ENCODE measurements at regions not wholly inside any gene's neighbourhood (a gene's known extent, or its start where the extent isn't known, plus 50 kb on each side); places are given as distances from the start of the nearest gene placed in this dataset.
A peak's percentile ranks its signal among the peaks of the same experiment; 100 is the strongest.

DNA sequence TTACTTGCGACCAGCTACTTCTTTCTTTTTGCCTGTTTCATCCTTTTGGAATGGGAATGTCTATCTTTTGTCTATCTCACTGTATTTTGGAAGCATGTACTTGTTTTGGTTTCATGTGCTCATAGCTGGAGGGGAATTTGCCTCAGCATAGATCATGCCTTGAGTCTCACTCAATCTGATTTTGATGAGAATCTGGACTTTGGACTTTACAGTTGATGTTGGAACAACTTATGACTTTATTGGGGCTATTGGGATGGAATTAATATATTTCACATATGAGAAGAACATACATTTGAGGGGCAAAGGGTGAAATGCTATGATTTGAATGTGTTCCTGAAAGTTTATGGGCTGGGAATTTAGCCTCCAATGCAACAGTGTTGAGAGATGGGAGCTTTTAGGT, 206.2 kb upstream of the DDI1 start:
- TF ChIP-seq, protein P1, sequence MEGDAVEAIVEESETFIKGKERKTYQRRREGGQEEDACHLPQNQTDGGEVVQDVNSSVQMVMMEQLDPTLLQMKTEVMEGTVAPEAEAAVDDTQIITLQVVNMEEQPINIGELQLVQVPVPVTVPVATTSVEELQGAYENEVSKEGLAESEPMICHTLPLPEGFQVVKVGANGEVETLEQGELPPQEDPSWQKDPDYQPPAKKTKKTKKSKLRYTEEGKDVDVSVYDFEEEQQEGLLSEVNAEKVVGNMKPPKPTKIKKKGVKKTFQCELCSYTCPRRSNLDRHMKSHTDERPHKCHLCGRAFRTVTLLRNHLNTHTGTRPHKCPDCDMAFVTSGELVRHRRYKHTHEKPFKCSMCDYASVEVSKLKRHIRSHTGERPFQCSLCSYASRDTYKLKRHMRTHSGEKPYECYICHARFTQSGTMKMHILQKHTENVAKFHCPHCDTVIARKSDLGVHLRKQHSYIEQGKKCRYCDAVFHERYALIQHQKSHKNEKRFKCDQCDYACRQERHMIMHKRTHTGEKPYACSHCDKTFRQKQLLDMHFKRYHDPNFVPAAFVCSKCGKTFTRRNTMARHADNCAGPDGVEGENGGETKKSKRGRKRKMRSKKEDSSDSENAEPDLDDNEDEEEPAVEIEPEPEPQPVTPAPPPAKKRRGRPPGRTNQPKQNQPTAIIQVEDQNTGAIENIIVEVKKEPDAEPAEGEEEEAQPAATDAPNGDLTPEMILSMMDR (IDR thresholded peaks at IDR 0.05; ENCODE audit: insufficient read depth, low read length, severe bottlenecking), result no peak
- no peaks in the 10 kb centered on the region for H3K36me3 ChIP-seq (ENCODE audit: control insufficient read depth, insufficient read depth, low read length)
- H3K27me3 ChIP-seq (ENCODE audit: control insufficient read depth, insufficient read depth, low read length), result no peaks in the 10 kb centered on the region
- DNase-seq (ENCODE audit: low read depth), result no peak
- FAIRE-seq, result no peak
- no peak overlapping the region for H3K4me3 ChIP-seq (ENCODE audit: low read depth, low read length)

DNA sequence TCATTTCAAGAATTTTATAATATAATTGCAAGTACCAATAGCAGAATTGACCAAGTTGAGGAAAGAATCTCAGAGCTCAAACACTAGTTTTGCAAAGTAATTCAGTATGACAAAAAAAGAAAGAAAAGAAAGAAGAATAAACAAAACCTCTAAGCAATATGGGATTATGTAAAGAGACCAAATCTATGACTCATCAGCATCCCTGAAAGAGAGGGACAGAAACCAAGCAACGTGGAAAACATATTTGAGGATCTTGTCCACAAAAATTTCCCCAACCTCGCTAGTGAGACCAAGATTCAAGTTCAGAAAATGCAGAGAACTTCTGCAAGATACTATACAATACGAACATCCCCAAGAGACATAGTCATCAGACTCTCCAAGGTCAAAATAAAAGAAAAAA, 203.7 kb upstream of the DDI1 start:
- no peak for FAIRE-seq
- no peaks in the 10 kb centered on the region for H3K36me3 ChIP-seq (ENCODE audit: control insufficient read depth, insufficient read depth, low read length)
- TF ChIP-seq, protein P1 (IDR thresholded peaks at IDR 0.05; ENCODE audit: insufficient read depth, low read length, severe bottlenecking), result no peak
- H3K4me3 ChIP-seq (ENCODE audit: low read depth, low read length), result no peak overlapping the region
- H3K27me3 ChIP-seq (ENCODE audit: control insufficient read depth, insufficient read depth, low read length), result no peaks in the 10 kb centered on the region
- DNase-seq (ENCODE audit: low read depth), result no peak

DNA sequence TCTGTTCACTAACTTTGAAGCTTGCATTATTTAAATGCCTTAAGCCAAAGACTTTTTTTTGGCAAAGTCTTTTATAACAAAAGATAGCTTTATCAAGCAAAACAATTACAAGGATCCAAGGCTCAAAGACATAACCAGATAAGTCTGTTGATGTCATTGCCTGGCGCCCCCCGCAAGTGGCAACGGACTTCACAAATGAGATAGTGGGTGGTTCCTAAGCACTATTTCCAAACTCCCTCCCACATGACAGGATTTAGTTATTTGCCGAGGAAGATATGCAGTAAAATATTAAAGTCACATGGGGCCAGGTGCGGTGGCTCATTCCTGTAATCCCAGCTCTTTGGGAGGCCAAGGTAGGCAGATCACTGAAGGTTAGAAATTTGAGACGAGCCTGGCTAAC, 194.2 kb upstream of the DDI1 start:
- TF ChIP-seq, protein P1 (IDR thresholded peaks at IDR 0.05; ENCODE audit: insufficient read depth, low read length, severe bottlenecking), result no peak
- Histone ChIP-seq H3K27me3 (ENCODE audit: control insufficient read depth, insufficient read depth, low read length) (no peaks in the 10 kb centered on the region), H3K4me3 (ENCODE audit: low read depth, low read length) (no peak overlapping the region), H3K36me3 (ENCODE audit: control insufficient read depth, insufficient read depth, low read length) (no peaks in the 10 kb centered on the region)
- FAIRE-seq (no peak), DNase-seq (ENCODE audit: low read depth) (no peak)

DNA sequence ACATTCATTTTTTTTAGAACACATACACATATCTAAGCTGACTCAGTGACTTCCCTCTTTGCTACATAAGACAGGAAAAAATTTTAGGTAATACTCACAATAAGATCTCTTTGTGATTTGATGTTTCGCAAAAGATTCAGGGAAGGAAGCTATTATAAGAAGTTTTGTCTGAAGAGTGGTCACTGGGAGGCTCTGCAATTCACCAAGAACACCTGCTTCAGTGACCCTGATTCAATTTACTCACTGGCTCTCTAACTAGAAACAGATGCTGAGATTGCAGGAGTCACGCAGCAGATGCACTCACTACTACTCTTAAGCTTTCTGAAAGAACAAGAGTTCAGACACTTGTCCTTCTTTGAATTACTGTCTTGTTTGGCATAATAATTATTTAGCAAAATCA, 193.6 kb upstream of the DDI1 start:
- FAIRE-seq (no peak), DNase-seq (ENCODE audit: low read depth) (no peak)
- TF ChIP-seq, protein P1 (IDR thresholded peaks at IDR 0.05; ENCODE audit: insufficient read depth, low read length, severe bottlenecking), result no peak
- Histone ChIP-seq H3K36me3 (ENCODE audit: control insufficient read depth, insufficient read depth, low read length) (no peaks in the 10 kb centered on the region), H3K4me3 (ENCODE audit: low read depth, low read length) (no peak overlapping the region), H3K27me3 (ENCODE audit: control insufficient read depth, insufficient read depth, low read length) (no peaks in the 10 kb centered on the region)

DNA sequence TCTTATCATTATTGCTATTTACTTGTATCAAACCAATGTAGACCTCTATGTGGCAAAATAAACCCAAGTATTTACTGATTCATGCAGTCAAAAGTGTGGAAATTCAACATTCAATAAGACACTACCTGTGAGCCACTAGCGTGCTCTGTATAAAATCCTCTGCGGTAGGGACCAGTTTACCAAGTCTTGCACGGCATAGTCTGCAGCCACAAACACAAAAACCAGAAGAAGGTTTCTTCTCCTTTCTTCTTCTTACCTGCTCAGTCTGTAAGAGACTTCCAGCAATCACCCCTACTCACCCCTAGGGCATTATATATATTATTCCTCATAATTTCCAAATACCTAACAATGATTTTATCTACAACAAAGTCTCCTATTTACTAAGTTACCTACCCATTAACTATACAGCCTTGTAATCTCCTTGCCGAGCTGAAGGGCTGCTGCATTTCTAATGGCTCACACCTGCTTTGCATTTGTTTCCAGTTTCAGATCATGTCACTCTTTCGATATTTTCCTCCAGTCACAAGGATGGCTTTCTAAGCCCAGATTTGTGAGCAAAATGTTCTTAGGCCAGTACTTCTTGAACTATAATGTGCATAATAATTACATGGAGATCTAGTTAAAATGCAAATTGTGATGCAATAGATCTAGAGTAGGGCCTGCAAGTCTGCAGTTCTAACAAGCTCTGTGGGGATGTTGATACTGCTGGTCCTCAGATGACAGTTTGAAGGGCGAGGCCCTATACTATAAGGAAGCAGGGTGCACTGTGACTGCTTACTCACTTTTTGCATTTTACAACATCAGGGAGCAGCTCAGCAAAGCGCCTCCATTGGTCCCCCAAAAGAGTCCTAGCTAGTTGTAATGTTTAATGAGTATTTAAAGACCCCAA, 191.9 kb upstream of the DDI1 start:
- H3K27me3 ChIP-seq (ENCODE audit: control insufficient read depth, insufficient read depth, low read length), result no peaks in the 10 kb centered on the region
- H3K36me3 ChIP-seq (ENCODE audit: control insufficient read depth, insufficient read depth, low read length), result no peaks in the 10 kb centered on the region
- no peak overlapping the region for H3K4me3 ChIP-seq (ENCODE audit: low read depth, low read length)
- no peak for DNase-seq (ENCODE audit: low read depth)
- TF ChIP-seq, protein P1 (IDR thresholded peaks at IDR 0.05; ENCODE audit: insufficient read depth, low read length, severe bottlenecking), result no peak
- FAIRE-seq, result peak; percentile 60

DNA sequence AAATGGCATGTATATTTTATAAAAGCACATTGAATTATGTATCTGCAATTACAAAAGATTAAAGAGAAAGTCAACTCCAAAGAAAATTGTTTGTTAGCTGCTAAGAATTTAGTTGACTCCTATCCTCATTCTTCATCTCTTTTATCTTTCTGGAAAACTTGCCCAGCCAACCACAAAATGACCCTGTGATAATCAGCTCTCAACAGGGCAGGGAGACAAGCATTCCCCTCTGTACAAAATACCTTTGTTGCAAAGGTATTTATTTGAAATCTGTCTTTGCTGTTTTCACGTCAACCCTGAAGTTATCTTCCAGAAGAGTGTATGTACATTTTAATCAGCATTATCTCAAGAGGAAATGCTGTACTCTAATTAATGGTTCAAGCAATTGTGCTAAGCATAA, 191.1 kb upstream of the DDI1 start:
- FAIRE-seq, result no peak
- Histone ChIP-seq H3K4me3 (ENCODE audit: low read depth, low read length) (no peak overlapping the region), H3K36me3 (ENCODE audit: control insufficient read depth, insufficient read depth, low read length) (no peaks in the 10 kb centered on the region), H3K27me3 (ENCODE audit: control insufficient read depth, insufficient read depth, low read length) (no peaks in the 10 kb centered on the region)
- TF ChIP-seq, protein P1 (IDR thresholded peaks at IDR 0.05; ENCODE audit: insufficient read depth, low read length, severe bottlenecking), result no peak
- no peak for DNase-seq (ENCODE audit: low read depth)

Data from bronchial epithelial cell (primary cell).